GM23338 (cell line): ENCODE measurements at regions not wholly inside any gene's neighbourhood (a gene's known extent, or its start where the extent isn't known, plus 50 kb on each side); places are given as distances from the start of the nearest gene placed in this dataset.

ENCODE experiments used
- ATAC-seq: fragments of 200-7000 bp; cut with Tn5 transposase; 3 replicates; pipeline ENCODE4 v1.9.1; 2020
- DNase-seq: peaks from one replicate; pipeline ENCODE4 v3.0.0-alpha.2; 2015; ENCODE audit warnings: low spot score
- H2AFZ ChIP-seq: fragments of 200-600 bp; sonication (generic); 2 replicates; pipeline ENCODE4 v1.8.0; 2016; ENCODE audit warnings: antibody characterized with exemption, mild to moderate bottlenecking, moderate library complexity
- H3F3A ChIP-seq: fragments of 200-600 bp; sonication (generic); replicated peaks from 2 replicates; pipeline ENCODE4 v1.8.0; 2017; ENCODE audit warnings: antibody characterized with exemption, mixed run types, low read depth
- H3K27ac ChIP-seq: fragments of 200-600 bp; sonication (generic); 2 replicates; pipeline ENCODE4 v1.6.1; 2016; ENCODE audit warnings: low read depth
- H3K27me3 ChIP-seq: fragments of 200-600 bp; sonication (generic); 2 replicates; pipeline ENCODE4 v1.8.0; 2016; ENCODE audit warnings: mild to moderate bottlenecking, mixed run types, moderate library complexity; ENCODE audit not compliant: insufficient read depth
- H3K36me3 ChIP-seq: fragments of 200-600 bp; sonication (generic); 2 replicates; pipeline ENCODE4 v1.8.0; 2016; ENCODE audit warnings: mild to moderate bottlenecking; ENCODE audit not compliant: insufficient read depth
- H3K4me1 ChIP-seq: fragments of 200-600 bp; sonication (generic); 2 replicates; pipeline ENCODE4 v1.8.0; 2016; ENCODE audit warnings: mild to moderate bottlenecking, moderate library complexity; ENCODE audit not compliant: insufficient read depth
- H3K4me2 ChIP-seq: fragments of 200-600 bp; sonication (generic); 2 replicates; pipeline ENCODE4 v1.7.1; 2017; ENCODE audit warnings: mixed run types
- H3K4me3 ChIP-seq: fragments of 200-600 bp; sonication (generic); 2 replicates; pipeline ENCODE4 v1.6.1; 2016; ENCODE audit warnings: mixed run types
- H3K79me2 ChIP-seq: fragments of 200-600 bp; sonication (generic); replicated peaks from 2 replicates; pipeline ENCODE4 v1.8.0; 2017; ENCODE audit warnings: mild to moderate bottlenecking; ENCODE audit not compliant: insufficient read depth
- H3K9me2 ChIP-seq: fragments of 200-600 bp; sonication (generic); 2 replicates; pipeline ENCODE4 v1.8.0; 2017; ENCODE audit not compliant: insufficient read depth
- H4K20me1 ChIP-seq: fragments of 200-600 bp; sonication (generic); replicated peaks from 2 replicates; pipeline ENCODE4 v1.8.0; 2017; ENCODE audit warnings: mild to moderate bottlenecking; ENCODE audit not compliant: insufficient read depth
- H3K27ac Mint-ChIP-seq: 2 replicates; pipeline ENCODE4 v1.8.0; 2020; ENCODE audit warnings: inconsistent platforms, mild to moderate bottlenecking, moderate library complexity, mixed read lengths
- H3K27me3 Mint-ChIP-seq: 3 replicates; pipeline ENCODE4 v1.8.0; 2022; ENCODE audit warnings: low read depth, mild to moderate bottlenecking, moderate library complexity, mixed read lengths, inconsistent platforms; ENCODE audit not compliant: insufficient read depth, poor library complexity
- H3K36me3 Mint-ChIP-seq: 3 replicates; pipeline ENCODE4 v1.8.0; 2021; ENCODE audit warnings: low read depth, mild to moderate bottlenecking, inconsistent platforms, moderate library complexity, mixed read lengths
- H3K4me1 Mint-ChIP-seq: 3 replicates; pipeline ENCODE4 v1.8.0; 2020; ENCODE audit warnings: mild to moderate bottlenecking, inconsistent platforms, mixed read lengths
- H3K4me3 Mint-ChIP-seq: 3 replicates; pipeline ENCODE4 v1.8.0; 2021; ENCODE audit warnings: moderate library complexity, mild to moderate bottlenecking, inconsistent platforms, mixed read lengths
- H3K9me3 Mint-ChIP-seq: 3 replicates; pipeline ENCODE4 v1.8.0; 2020; ENCODE audit warnings: moderate library complexity, mild to moderate bottlenecking, inconsistent platforms, mixed read lengths
- CREB1 ChIP-seq: fragments of 250-450 bp; sonication (Bioruptor Pico); IDR thresholded peaks from 2 replicates; pipeline ENCODE4 v1.5.0; 2020; ENCODE audit warnings: low read depth, mild to moderate bottlenecking, moderate library complexity
- EZH2 ChIP-seq: fragments of 200-600 bp; sonication (generic); IDR thresholded peaks from one replicate; pipeline ENCODE4 v1.8.0; 2017; ENCODE audit warnings: antibody characterized with exemption, mild to moderate bottlenecking, low read depth; ENCODE audit not compliant: unreplicated experiment
- EZH2phosphoT487 ChIP-seq: fragments of 200-600 bp; sonication (generic); IDR thresholded peaks from one replicate; pipeline ENCODE4 v1.8.1; 2018; ENCODE audit warnings: antibody characterized with exemption; ENCODE audit not compliant: unreplicated experiment
- JUNB ChIP-seq: IDR thresholded peaks from one replicate; pipeline ENCODE4 v1.6.1; 2016; ENCODE audit warnings: antibody characterized with exemption; ENCODE audit not compliant: unreplicated experiment
- NANOG ChIP-seq: IDR thresholded peaks from 2 replicates; pipeline ENCODE4 v1.6.1; 2016; ENCODE audit warnings: antibody characterized with exemption, borderline replicate concordance
- POLR2AphosphoS5 ChIP-seq: IDR thresholded peaks from 2 replicates; pipeline ENCODE4 v1.6.1; 2016; ENCODE audit warnings: antibody characterized with exemption, low read depth
- STAT1 ChIP-seq: IDR thresholded peaks from one replicate; pipeline ENCODE4 v1.6.1; 2016; ENCODE audit warnings: antibody characterized with exemption; ENCODE audit not compliant: unreplicated experiment
- ZNF114 ChIP-seq: fragments of 250-450 bp; sonication (Bioruptor Pico); IDR thresholded peaks from 2 replicates; pipeline ENCODE4 v1.5.0; 2020; ENCODE audit warnings: mild to moderate bottlenecking, moderate library complexity
- ZNF331 ChIP-seq: fragments of 250-450 bp; sonication (Bioruptor Pico); IDR thresholded peaks from 2 replicates; pipeline ENCODE4 v1.5.0; 2020; ENCODE audit warnings: low read depth, mild to moderate bottlenecking, moderate library complexity
- TF ChIP-seq, protein P1 (sequence below): IDR thresholded peaks from one replicate; pipeline ENCODE4 v1.6.1; 2018; ENCODE audit warnings: antibody characterized with exemption; ENCODE audit not compliant: unreplicated experiment
- TF ChIP-seq, protein P2 (sequence below): IDR thresholded peaks from 2 replicates; pipeline ENCODE4 v1.6.1; 2016; ENCODE audit warnings: antibody characterized with exemption
- TF ChIP-seq, protein P3 (sequence below), 2 experiments: fragments of 200-600 bp in 1 of 2; sonication (generic) in 1 of 2; conservative IDR thresholded peaks; 2 replicates each; pipeline versions ENCODE4 v1.5.1 to v1.6.1; 2016 to 2017; ENCODE audit warnings: antibody characterized with exemption in 2 of 2, low read depth in 2 of 2, mild to moderate bottlenecking in 2 of 2, moderate library complexity in 1 of 2

DNA sequence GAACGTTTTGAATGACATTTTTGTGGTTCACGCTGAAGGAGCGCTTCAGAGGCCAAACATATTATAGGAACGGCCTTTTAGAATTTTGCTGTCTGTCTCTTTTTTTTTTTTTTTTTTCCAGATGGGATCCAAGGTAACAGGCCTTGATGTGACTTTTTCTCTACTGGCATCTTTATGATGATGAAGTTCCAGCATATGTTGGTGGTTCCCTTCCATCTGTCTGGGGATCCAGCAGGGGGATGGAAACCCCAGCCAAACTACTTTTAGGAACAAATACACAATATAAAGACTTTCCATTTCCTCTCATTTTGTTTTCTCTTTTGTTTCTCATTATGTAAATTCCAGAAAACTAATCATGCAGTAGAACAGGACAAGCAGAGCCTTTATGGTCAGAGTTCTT, 239.3 kb upstream of the PRICKLE1 start (continued):
- TF ChIP-seq, protein P1, sequence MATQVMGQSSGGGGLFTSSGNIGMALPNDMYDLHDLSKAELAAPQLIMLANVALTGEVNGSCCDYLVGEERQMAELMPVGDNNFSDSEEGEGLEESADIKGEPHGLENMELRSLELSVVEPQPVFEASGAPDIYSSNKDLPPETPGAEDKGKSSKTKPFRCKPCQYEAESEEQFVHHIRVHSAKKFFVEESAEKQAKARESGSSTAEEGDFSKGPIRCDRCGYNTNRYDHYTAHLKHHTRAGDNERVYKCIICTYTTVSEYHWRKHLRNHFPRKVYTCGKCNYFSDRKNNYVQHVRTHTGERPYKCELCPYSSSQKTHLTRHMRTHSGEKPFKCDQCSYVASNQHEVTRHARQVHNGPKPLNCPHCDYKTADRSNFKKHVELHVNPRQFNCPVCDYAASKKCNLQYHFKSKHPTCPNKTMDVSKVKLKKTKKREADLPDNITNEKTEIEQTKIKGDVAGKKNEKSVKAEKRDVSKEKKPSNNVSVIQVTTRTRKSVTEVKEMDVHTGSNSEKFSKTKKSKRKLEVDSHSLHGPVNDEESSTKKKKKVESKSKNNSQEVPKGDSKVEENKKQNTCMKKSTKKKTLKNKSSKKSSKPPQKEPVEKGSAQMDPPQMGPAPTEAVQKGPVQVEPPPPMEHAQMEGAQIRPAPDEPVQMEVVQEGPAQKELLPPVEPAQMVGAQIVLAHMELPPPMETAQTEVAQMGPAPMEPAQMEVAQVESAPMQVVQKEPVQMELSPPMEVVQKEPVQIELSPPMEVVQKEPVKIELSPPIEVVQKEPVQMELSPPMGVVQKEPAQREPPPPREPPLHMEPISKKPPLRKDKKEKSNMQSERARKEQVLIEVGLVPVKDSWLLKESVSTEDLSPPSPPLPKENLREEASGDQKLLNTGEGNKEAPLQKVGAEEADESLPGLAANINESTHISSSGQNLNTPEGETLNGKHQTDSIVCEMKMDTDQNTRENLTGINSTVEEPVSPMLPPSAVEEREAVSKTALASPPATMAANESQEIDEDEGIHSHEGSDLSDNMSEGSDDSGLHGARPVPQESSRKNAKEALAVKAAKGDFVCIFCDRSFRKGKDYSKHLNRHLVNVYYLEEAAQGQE: no peak
- no peak for TF ChIP-seq NANOG
- no peak for TF ChIP-seq ZNF114 (CRISPR knock-in tag)

DNA sequence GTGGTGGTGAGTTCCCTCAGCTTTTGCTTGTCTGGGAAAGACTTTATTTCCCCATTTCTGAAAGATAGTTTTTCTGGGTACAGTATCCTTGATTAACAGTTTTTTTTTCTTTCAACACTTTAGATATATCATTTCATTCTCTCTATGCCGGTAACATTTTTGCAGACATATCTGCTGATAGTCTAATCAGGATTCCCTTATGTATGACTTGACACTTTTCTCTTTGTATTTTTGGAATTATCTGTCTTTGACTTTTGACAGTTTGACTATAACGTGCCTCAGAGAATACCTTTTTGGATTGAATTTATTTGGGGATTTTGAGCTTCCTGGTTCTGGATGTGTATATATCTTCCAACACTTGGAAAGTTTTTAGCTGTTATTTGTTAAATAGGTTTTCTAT, 234.8 kb upstream of the PRICKLE1 start:
- Histone ChIP-seq H3K4me1 (0 out of 2 replicates have a peak, but pooled peaks cover 8% of the 10 kb centered on the region), H4K20me1 (no peaks in the 10 kb centered on the region), H2AFZ (no peak overlapping the region), H3K4me2 (no peak overlapping the region), H3K27me3 (no peaks in the 10 kb centered on the region), H3F3A (no peaks in the 10 kb centered on the region), H3K79me2 (no peaks in the 10 kb centered on the region), H3K36me3 (no peaks in the 10 kb centered on the region), H3K9me2 (no peaks in the 10 kb centered on the region), H3K27ac (no peak overlapping the region), H3K4me3 (no peak overlapping the region)
- ATAC-seq (no peak), DNase-seq (no peak)
- Mint-ChIP-seq H3K9me3 (peaks cover 3% of the 10 kb centered on the region; the same call in 1 of the 3 replicates), H3K36me3 (no peaks in the 10 kb centered on the region), H3K4me1 (peaks cover 5% of the 10 kb centered on the region), H3K4me3 (no peak overlapping the region), H3K27me3 (peaks cover 2% of the 10 kb centered on the region), H3K27ac (no peak overlapping the region)
- TF ChIP-seq STAT1 (no peak), CREB1 (no peak), EZH2 (no peak), JUNB (no peak), NANOG (no peak), ZNF331 (CRISPR knock-in tag) (no peak), POLR2AphosphoS5 (no peak), EZH2phosphoT487 (no peak)
- TF ChIP-seq, protein P2, sequence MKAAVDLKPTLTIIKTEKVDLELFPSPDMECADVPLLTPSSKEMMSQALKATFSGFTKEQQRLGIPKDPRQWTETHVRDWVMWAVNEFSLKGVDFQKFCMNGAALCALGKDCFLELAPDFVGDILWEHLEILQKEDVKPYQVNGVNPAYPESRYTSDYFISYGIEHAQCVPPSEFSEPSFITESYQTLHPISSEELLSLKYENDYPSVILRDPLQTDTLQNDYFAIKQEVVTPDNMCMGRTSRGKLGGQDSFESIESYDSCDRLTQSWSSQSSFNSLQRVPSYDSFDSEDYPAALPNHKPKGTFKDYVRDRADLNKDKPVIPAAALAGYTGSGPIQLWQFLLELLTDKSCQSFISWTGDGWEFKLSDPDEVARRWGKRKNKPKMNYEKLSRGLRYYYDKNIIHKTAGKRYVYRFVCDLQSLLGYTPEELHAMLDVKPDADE: no peak
- TF ChIP-seq, protein P1: no peak
- TF ChIP-seq, protein P3, sequence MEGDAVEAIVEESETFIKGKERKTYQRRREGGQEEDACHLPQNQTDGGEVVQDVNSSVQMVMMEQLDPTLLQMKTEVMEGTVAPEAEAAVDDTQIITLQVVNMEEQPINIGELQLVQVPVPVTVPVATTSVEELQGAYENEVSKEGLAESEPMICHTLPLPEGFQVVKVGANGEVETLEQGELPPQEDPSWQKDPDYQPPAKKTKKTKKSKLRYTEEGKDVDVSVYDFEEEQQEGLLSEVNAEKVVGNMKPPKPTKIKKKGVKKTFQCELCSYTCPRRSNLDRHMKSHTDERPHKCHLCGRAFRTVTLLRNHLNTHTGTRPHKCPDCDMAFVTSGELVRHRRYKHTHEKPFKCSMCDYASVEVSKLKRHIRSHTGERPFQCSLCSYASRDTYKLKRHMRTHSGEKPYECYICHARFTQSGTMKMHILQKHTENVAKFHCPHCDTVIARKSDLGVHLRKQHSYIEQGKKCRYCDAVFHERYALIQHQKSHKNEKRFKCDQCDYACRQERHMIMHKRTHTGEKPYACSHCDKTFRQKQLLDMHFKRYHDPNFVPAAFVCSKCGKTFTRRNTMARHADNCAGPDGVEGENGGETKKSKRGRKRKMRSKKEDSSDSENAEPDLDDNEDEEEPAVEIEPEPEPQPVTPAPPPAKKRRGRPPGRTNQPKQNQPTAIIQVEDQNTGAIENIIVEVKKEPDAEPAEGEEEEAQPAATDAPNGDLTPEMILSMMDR (conservative IDR thresholded peaks at IDR 0.05; ENCODE audit: low read depth in 2 of 2): no peak
